ENCODE measurements at regions not wholly inside any gene's neighbourhood (a gene's known extent, or its start where the extent isn't known, plus 50 kb on each side); places are given as distances from the start of the nearest gene placed in this dataset.

- no peaks in the 10 kb centered on the region for H3K9me3 ChIP-seq
- TF ChIP-seq CTCF (IDR thresholded peaks at IDR 0.05), result no peak
- H3K27ac ChIP-seq, result no peak overlapping the region
- no peaks in the 10 kb centered on the region for H3K27me3 ChIP-seq (ENCODE audit: insufficient read depth in 3 of 3, low read length in 2 of 3)
- ATAC-seq (no peak), DNase-seq (no peak)
- H3K4me1 ChIP-seq, result no peaks in the 10 kb centered on the region
- no peak overlapping the region for H3K4me3 ChIP-seq
- H3K36me3 ChIP-seq (ENCODE audit: insufficient read depth in 1 of 2, low read depth in 1 of 2), result no peaks in the 10 kb centered on the region
- 78 to 81% (median 79%) methylated on average over 2 of the region's 2 CpGs for WGBS, 3 donors
- intact Hi-C loops (cut with DNase I), result no loop called here
These were observed 405.2 kb downstream of the FAT4 start for GRCh38 chr4:125719987-125720386.

DNA sequence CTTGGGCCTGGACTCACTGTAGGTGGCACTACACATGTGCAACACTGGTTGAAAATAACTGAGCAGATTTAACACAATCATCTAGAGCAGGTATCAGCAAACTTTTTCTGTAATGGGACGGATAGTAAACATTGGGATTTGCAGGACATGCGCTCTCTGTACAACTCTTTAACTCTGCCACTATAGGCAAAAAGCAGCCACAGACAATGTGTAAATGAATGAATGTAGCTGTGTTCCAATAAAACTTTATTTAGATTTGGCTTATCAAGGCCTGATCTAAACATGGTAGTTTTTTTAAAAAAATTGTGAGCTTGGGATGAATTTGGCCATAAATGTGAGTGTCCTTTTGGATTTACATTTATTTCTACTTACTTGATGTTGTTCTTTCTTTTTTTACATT is 407.3 kb downstream of the FAT4 start:
- Histone ChIP-seq H3K4me3 (no peak overlapping the region), H3K36me3 (ENCODE audit: insufficient read depth in 1 of 2, low read depth in 1 of 2) (no peaks in the 10 kb centered on the region), H3K4me1 (no peaks in the 10 kb centered on the region), H3K9me3 (no peaks in the 10 kb centered on the region), H3K27ac (no peak overlapping the region), H3K27me3 (ENCODE audit: insufficient read depth in 3 of 3, low read length in 2 of 3) (no peaks in the 10 kb centered on the region)
- intact Hi-C loops (cut with DNase I), result no loop called here
- ATAC-seq, result no peak
- TF ChIP-seq CTCF (IDR thresholded peaks at IDR 0.05), result no peak
- WGBS, 3 donors, result 94 to 97% (median 96%) methylated on average over 2 of the region's 2 CpGs
- DNase-seq, result no peak

DNA sequence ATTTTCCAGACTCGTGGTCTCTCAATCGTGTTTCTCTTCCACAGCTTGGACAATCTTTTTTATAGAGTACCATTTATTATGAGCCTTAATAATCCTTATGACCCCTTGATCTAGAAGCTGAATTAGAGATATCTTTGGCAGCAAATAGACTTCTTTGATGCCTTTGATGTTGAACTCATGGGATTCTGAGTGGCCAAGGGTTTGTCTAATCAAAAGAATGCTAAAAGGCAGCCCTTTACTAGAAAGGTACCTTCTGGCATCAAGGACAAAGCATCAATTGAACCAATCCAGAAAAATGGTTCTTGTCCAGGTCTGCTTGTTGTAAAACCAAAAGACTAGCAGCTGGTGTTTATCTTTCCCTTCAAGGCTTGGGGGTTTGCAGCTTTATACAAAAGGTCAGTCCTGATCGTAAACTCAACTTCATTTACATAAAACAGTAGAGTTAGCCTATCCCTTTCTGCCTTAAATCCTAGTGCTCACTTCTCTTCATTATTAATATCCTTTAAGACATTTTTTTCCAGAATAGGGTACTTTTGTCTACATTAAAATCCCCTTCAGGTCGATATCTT is 411.3 kb downstream of the FAT4 start:
- no peak for ATAC-seq
- Histone ChIP-seq H3K4me1 (no peaks in the 10 kb centered on the region), H3K27me3 (ENCODE audit: insufficient read depth in 3 of 3, low read length in 2 of 3) (no peaks in the 10 kb centered on the region), H3K36me3 (ENCODE audit: insufficient read depth in 1 of 2, low read depth in 1 of 2) (no peaks in the 10 kb centered on the region), H3K27ac (no peak overlapping the region), H3K9me3 (no peaks in the 10 kb centered on the region), H3K4me3 (no peak overlapping the region)
- DNase-seq, result no peak
- no peak for TF ChIP-seq CTCF (IDR thresholded peaks at IDR 0.05)
- intact Hi-C loops (cut with DNase I), result no loop called here
- 77 to 89% (median 80%) methylated on average over 4 of the region's 4 CpGs for WGBS, 3 donors

- ATAC-seq, result no peak
- no peak for DNase-seq
- Histone ChIP-seq H3K4me3 (no peak overlapping the region), H3K27me3 (ENCODE audit: insufficient read depth in 3 of 3, low read length in 2 of 3) (no peaks in the 10 kb centered on the region), H3K36me3 (ENCODE audit: insufficient read depth in 1 of 2, low read depth in 1 of 2) (no peaks in the 10 kb centered on the region), H3K9me3 (no peaks in the 10 kb centered on the region), H3K27ac (no peak overlapping the region), H3K4me1 (no peaks in the 10 kb centered on the region)
- intact Hi-C loops (cut with DNase I), result no loop called here
- no peak for TF ChIP-seq CTCF (IDR thresholded peaks at IDR 0.05)
- 94 to 100% (median 97%) methylated on average over 2 of the region's 2 CpGs for WGBS, 3 donors
These were observed 413.2 kb downstream of the FAT4 start for GRCh38 chr4:125727931-125728330.

- WGBS, 3 donors, result 87 to 92% (median 89%) methylated on average over 2 of the region's 2 CpGs
- intact Hi-C loops (cut with DNase I), result no loop called here
- H3K27ac ChIP-seq, result no peak overlapping the region
- no peaks in the 10 kb centered on the region for H3K4me1 ChIP-seq
- H3K36me3 ChIP-seq (ENCODE audit: insufficient read depth in 1 of 2, low read depth in 1 of 2), result no peaks in the 10 kb centered on the region
- no peaks in the 10 kb centered on the region for H3K27me3 ChIP-seq (ENCODE audit: insufficient read depth in 3 of 3, low read length in 2 of 3)
- TF ChIP-seq CTCF (IDR thresholded peaks at IDR 0.05), result no peak
- no peaks in the 10 kb centered on the region for H3K9me3 ChIP-seq
- DNase-seq (no peak), ATAC-seq (no peak)
- no peak overlapping the region for H3K4me3 ChIP-seq
These were observed 413.8 kb downstream of the FAT4 start for GRCh38 chr4:125728568-125728967.

All from psoas muscle (tissue), 7 donors.